ENCODE measurements at regions not wholly inside any gene's neighbourhood (a gene's known extent, or its start where the extent isn't known, plus 50 kb on each side); places are given as distances from the start of the nearest gene placed in this dataset.

GRCh38 chr3:162196964-162197363, 700.4 kb downstream of the OTOL1 start:
- no peak for TF ChIP-seq CEBPB (IDR thresholded peaks at IDR 0.05; ENCODE audit: borderline replicate concordance in 1 of 2, low read depth in 2 of 2, low read length in 2 of 2)
- TF ChIP-seq PAX5 (IDR thresholded peaks at IDR 0.05; ENCODE audit: borderline replicate concordance, low read depth, low read length): no peak
- TF ChIP-seq JUNB (IDR thresholded peaks at IDR 0.05): no peak
- no peak for TF ChIP-seq POLR2AphosphoS2 (IDR thresholded peaks at IDR 0.05; ENCODE audit: low read depth, low read length)
- no peak for TF ChIP-seq CHD1 (IDR thresholded peaks at IDR 0.05; ENCODE audit: low read depth, low read length)
- TF ChIP-seq POLR2A (IDR thresholded peaks at IDR 0.05; ENCODE audit: low read depth, low read length): no peak
- no peak for TF ChIP-seq ZNF24 (IDR thresholded peaks at IDR 0.05)
- no peak for TF ChIP-seq ZNF687 (IDR thresholded peaks at IDR 0.05)
